RCC 7860 (cell line): ENCODE measurements at regions not wholly inside any gene's neighbourhood (a gene's known extent, or its start where the extent isn't known, plus 50 kb on each side); places are given as distances from the start of the nearest gene placed in this dataset.

ENCODE experiments used
- DNase-seq: peaks from one replicate; pipeline ENCODE4 v3.0.0-alpha.2; 2015; ENCODE audit warnings: low spot score
- FAIRE-seq: peaks from 2 replicates; lab custom pipeline; 2012; peaks lifted over from hg19 to GRCh38; lab: Jason Lieb, UNC

DNA sequence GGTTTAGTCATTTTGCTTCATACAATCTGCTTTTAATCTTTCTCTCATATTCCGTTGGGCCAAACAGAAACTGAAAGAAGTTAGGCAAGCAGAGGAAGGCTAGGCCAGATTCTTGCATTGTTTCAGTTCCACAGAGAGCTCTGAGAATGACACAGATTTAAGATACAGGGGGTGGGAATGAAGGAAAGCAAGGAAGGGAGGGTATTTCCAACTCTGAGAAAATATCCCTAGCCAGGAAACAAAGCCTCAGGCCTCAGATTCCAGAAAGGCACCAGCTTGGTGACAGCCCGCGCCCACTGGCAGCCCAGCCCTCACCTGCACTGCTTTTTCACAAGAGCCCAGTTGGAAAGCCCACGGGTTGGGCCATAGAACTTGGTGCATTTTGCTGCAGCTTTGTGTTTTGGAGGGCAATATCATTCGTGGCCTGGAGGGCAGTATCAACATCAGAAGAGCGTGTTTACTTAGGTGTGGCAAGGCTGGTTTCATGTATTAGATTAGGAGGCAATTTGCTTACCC is 63.5 kb downstream of the ENC1 start:
- FAIRE-seq (no peak), DNase-seq (peak; percentile 39)

DNA sequence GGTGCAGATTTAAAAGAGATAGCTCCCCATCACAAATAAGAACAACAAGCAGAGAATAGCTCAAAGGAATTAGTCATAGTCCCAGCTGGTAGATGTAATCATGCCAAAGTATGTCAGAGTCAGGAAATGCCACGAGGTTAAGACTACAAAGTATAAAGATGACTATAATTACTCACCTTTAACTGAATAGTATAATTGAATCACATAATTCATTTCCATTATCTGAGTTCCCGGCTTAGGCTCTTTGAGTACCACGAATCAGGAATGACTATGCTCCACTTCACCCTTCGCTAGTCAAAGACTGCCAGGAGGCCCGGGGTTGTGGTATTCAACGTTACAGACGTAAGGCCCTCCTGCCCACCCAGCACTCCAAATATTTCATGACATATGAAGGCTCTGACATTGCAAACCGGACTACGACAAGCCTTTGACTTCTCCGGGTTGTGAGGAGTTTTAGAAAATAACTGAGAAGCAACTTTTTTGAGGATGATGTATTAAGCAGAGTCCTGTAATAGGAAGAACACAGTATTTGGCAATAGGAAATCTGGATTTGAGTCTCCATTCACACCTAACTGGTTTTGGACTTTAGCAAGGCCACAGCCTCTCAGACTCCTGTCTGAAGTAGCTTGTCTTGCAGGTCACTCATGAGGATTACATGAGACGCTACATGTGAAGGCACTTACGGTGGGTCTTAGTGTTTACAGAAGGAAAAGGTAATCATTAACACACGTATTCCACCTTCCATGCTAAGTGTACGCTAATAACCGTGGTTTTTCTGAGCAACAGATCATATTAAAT is 64.6 kb downstream of the ENC1 start:
- peak; percentile 78 for FAIRE-seq

DNA sequence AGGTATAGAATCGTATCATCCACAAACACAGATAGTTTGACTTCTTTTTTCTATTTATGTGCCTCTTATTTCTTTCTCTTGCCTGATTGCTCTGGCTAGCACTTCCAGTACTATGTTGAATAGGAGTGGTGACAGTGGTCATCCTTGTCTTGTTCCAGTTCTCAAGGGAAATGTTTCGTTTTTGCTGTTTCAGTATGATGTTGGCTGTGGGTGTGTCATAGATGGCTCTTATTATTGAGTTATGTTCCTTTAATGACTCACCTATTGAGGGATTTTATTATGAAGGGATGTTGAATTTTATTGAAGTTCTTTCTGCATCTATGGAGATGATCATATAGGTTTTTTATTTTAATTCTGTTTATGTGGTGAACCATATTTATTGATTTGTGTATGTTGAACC is 70.3 kb downstream of the ENC1 start:
- DNase-seq (no peak), FAIRE-seq (no peak)

More for the DNA sequence above, 64.6 kb downstream of the ENC1 start:
- peak; percentile 86 for DNase-seq

DNA sequence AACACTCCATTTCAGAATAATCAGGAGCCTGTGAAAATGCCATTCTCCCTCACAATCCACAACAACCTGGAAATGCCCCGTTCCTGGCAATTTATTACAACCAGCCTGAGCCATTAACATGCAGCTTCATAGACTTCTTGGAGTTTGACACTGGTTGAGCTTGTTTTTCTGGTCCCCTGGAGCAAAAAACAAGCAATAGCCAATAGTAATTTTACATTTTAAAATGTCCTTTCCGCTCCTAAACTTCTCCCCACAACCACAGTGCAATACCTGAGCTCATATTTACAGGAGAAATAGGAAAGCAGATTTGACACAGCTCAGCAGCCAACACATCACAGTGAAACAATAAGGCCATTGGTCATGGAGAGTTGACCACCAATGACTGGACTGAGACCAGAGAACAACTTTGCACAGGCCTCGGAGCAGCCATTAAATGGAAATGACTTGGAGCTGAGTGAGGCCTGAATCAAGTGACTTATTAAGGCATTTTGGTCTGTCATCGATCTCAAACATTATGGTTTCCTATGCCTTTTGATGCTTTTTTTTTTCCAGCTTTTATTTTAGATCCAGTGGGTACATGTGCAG is 73.0 kb downstream of the ENC1 start:
- FAIRE-seq (no peak), DNase-seq (no peak)

DNA sequence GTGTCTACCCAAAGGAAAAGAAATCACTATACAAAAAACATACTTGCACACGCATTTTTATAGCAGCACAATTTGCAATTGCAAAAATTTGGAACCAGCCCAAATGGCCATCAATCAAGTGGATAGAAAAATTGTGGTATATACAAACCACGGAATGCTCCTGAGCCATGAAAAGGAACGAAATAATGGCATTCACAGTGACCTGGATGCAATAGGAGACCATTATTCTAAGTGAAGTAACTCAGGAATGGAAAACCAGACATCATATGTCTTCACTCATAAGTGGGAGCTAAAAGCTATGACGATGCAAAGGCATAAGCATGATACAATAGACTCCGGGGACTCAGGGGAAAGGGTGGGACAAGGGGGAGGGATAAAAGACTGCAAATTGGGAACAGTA is 78.4 kb downstream of the ENC1 start:
- FAIRE-seq: no peak
- peak; percentile 16 for DNase-seq

DNA sequence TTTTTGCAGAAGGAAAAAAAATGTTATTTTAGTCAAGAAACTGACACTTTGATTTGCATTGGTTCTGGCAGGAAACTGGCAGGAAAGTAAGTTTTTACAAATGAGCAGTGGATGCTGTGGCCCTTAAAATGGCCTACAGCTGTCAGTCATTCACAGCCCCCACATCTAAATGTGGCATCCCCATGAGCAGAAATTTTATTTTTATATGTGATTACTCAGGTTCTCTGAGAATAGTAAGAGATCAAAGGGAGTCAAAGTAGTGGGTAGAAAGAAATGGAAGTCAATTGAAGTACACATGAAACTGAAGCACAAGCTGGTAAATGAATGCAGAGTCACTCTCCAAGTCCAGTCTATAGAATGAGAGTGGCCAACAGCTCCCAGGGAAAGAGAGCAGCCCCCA is 80.3 kb downstream of the ENC1 start:
- DNase-seq (no peak), FAIRE-seq (no peak)

DNA sequence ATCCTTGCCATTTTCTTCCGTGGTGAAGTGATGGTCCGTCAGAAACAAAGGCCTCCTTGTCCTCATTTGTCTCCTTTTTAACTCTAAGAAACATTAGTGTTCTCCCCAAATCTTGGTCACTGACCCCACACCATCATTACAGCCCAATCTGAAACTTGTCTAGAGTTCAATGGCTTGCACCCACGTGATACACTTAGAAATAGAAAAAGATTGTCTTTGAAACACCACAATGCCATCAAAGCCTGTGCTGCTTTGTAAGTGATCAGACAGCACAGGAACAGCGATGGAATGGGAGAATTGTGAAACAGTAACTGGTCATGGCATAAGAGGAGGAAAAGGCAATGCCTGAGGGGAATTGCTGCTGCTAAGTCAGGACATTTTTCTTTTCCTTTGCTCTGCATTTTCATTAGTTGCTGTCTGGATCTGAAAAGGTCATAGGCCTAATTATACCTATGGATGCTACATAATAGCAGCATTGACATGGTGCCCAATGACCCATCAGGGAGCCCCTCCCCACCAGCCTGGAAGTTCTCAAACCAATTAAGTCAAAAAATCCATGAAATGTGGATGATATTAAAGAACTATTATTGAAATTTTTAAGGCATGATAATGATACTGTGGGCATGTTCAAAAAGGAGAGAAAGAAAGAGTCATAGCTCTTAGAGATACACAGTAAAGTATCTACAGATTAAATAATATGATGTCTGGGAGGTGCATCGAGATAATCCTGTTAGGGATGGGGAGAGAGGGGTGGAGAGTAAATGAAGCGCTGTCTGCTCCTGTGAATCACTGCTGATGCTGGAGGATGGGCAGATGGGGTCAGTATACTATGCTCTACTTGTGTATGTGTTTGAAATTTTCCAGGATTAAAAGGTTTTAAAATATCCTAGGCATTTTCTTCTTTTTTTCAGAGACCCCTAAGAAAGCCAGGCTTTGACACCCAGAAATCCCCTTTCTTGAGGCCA is 83.6 kb downstream of the ENC1 start:
- no peak for DNase-seq

DNA sequence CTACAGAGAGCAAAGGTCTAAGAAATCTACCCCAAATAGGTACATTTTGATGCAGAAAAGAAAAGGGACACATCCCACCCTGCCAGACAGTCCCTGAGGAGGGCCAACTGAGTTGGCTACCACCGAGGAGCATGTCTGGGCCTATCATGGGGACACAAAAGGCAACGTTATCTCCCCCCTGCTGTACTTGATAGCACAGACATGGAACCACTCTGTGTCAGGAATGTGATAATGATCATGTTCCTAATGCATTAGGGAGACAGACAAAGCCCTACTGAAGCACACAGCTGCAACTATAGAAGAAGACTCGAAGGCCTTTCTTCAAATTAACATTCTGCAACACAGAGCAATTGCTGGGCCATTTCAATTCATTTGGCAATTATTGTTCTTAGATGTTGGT is 84.5 kb downstream of the ENC1 start:
- no peak for FAIRE-seq
- DNase-seq: no peak

More for the DNA sequence above, 83.6 kb downstream of the ENC1 start:
- no peak for FAIRE-seq

DNA sequence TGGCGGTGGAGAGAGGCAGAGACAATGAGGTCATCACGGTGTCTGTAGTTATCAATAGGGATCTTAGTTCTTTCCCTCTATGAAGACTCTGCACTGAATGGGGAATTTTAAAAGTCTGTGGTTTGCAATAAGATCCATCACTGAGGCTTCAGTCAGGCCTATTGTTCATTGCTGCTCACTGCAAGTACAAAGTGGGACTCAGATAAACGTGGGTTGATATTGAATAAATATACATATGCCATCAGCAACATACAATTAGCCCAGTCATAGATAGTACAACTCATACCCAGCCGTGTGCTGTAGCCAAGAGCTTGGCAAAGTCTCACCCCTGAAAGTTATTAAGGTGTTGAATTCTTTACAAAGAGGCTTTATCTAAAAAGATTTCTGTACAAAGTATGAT is 88.4 kb downstream of the ENC1 start:
- no peak for FAIRE-seq
- no peak for DNase-seq

DNA sequence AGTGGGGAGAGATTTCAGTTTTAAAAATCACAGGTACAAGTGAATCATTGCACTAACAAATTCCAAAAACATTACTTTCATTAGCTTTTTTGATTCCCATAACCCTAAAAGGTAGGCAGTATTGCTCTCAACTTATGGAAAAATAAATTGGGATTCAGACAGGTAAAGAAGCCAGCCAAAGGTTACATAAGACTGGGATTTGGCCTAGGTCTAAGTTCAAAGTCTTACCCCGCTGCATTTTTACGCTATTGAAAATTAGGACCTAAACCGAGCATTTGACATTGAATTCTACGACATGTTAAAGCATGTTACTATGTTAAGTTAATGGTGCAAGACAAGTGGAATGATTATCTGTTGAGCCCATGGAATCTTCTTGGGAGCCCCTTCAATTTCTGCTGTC is 89.6 kb downstream of the ENC1 start:
- DNase-seq (no peak), FAIRE-seq (no peak)

DNA sequence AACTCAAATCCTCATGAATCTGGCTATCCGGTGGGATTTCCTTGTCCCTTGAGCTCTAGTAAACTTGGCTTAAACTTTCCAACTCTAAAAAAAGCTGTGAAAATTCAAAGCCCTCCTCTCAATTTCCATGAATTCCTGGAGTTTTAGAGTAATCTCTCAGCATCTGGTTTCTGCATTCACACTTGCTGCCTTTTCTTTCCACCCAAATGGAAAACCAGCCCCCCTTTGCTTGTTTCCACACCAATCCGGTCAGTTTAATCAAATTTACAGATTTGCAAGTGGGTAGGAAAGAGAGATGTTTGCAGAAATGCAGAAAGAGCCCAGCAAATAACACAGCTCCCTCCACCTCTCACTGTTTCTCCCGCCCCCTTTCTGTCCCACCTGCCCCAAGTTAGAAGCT is 91.1 kb downstream of the ENC1 start:
- no peak for DNase-seq

DNA sequence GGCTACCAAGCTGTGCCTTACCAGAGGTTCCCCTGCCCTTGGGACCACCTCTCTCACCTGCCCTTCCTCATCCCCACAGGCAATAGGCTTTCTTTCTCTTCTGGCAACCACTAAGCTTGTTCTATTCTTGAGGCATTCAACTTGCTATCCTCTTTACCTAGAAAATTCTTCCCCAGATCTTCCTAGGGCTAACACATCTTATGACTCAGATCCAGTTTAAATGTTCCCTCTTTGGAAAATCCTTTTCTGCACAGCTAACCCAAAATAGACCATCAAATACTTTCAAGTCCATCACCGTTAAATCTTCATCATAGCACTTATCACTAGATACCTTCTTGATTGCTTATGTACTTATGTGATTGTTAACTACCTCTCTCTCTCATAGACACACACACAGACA is 93.7 kb downstream of the ENC1 start:
- FAIRE-seq (no peak), DNase-seq (peak; percentile 4)

More for the DNA sequence above, 91.1 kb downstream of the ENC1 start:
- FAIRE-seq: no peak

DNA sequence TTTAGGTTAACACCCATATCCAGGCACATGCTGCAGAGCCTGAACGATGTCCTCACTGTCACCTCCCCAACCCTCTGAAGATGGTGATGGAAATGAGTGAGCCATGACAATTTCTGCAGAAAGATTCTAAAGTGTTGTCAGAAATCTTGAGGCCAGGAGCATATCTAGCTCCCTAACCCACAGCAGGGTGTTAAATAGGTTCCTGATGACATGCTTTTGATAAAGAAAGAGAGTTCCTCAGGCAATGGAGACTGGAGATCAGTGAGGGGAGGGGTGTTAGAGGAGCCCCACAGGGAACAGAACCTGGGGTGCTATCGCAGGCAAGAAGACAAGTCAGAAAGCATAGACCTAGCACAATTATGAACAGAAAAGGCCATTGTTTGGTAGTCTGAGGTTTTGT is 95.7 kb downstream of the ENC1 start:
- FAIRE-seq (no peak), DNase-seq (no peak)

DNA sequence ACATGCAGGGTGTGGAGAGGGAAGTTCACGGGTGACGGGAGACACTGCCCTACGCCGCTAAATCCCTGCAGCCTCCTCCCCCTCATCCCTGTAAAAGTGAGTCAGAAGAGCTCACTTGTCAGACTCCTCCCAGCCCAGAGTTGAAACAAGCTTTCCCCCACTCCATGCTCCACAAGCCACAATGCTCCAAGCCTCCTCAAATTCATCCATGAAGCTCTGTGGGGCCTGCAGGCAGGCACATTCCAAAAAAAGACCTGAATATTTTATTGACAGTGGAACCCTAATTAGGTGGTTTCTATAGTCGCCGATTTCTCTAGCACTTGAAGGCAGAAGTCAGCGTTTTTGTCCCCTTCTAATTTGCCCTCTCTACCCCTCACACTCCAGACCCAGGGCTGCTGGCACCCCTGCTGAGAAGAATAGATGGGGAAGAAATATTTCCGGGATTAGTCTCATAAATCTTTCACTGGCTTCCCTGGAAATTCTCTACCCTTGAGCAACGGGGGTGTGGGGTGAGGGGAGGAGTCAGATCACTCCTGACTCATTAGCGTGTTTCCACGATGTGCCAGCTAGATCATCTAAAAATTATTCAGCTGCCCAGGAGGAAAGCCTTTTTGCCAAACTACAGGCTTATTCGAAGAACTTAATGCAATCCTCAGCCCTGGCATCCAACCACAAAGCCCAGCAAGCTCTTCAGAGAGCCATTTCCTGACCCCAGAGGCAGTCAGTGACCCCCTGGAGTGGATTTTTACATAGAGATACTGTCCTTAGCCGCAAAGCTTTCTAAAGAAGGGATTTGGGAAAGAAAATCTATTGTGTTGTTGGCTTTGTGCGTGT is 97.1 kb downstream of the ENC1 start:
- FAIRE-seq: peak; percentile 88
- peak; percentile 89 for DNase-seq

DNA sequence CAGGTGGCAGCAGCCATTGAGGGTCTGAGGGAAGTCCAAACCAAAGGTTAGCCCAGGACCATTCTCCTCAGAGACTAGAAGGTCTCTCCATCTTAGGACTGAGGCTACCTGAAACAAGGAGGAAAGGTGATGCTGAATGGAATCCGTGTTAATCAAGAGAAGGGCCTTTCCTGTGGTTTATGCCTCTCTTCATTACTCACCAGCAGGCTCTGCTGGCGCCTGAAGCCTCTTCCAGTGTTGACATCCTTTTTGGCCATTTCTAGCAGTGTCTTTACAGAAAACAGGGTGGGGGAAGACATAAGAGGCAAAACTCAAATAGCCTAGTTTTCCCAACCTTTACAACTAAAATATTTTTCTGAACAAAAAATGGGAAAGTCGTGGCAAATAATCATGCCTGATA is 98.0 kb downstream of the ENC1 start:
- no peak for FAIRE-seq
- DNase-seq: peak; percentile 29

DNA sequence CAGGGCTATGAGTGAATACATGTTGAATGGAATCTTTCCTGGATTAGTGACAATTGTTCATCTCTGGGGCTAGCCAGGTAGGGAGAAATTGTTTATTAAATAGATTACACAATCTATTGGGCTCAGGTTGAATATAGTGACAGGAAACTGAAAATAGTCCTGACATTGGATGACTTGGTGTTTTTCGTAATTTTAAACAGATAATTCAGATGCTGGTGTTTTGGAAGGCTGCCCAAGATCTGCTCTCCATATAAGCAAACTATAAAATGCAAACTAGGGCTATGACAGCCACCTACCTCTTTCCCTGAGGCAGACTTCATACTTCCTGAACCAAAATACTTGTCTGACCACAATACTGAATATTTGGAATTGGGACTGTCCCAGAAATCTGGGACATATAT is 99.1 kb downstream of the ENC1 start:
- no peak for DNase-seq
- FAIRE-seq: no peak

DNA sequence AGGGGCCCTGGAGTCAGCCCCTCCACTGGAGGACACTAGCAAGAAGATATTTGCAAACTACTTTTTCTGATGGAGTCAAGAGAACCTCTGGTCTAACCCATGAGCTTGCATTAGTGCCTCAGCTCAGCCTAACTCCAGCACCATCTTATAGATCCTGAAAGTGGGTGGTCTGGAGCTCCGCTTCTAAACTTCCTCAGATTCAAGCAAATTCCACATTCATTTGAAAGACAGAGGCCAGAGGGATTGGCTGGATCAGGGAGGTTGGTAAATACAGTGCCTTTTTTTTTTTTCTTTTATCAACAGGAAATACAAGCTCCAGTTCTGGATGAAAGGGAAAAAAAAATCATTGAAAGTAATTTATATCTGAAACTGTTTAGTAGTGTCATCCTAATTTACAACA is 99.9 kb downstream of the ENC1 start:
- DNase-seq: no peak
- FAIRE-seq: no peak

DNA sequence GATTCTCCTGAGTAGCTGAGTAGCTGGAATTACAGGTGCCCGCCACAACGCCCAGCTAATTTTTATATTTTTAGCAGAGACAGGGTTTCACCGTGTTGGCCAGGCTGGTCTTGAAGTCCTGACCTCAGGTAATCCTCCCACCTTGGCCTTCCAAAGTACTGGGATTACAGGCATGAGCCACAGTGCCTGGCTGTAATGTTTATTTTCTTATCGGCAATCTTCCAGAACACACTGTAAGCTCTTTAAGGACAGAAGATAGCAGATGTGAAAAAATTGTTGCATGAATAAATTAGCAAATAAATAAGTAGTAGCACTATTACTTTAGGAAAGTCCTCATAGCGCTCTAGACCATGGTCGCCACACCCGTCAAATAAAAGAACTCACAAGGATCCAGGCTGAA is 100.5 kb downstream of the ENC1 start:
- FAIRE-seq: no peak
- no peak for DNase-seq

DNA sequence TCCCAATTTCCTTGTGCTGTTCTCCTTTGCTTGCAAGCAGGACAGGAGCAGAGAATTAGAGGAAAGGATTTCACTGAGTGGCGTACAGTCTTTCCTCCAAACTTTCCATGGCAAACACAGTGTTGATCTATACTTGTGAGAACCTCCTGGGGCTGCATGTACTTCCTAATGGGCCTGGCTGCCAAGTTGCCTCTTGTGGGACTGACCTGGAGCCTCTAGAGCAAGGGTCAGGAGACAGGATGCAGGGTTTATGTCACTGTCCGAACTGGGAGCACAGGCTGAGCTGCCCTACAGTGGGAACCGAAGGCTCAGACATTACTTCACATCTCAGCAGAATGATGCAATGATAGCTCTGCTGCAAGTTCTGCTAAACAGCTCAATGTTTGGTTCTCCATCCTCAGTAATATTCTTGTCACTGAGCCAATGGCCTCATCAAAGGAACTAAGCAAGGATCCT is 102.3 kb downstream of the ENC1 start:
- DNase-seq (no peak), FAIRE-seq (no peak)

DNA sequence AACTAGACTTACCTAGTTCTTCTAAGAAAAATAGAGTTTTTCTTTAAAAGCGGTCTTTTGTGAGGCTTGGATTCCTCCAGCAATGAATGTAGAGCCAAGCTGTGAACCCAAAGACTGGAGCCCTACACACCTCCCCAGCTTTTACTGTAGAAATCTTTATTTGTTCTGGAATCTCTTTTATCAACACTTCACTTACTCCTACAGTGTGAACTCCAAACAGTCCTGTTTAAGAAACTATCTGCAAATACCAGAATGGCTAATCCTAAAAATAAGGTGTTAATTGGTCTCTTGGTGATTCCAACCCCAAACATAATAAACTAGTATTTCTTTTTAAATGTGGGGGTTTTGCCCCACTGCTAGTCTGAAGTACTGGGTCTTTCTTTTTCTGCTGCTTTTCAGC is 103.9 kb downstream of the ENC1 start:
- FAIRE-seq (no peak), DNase-seq (no peak)
